ENCODE measurements at regions not wholly inside any gene's neighbourhood (a gene's known extent, or its start where the extent isn't known, plus 50 kb on each side); places are given as distances from the start of the nearest gene placed in this dataset.

- no peak overlapping the region for H2BK12ac ChIP-seq (ENCODE audit: low read length in 2 of 2)
- H4K91ac ChIP-seq (ENCODE audit: low read length) = no peak overlapping the region
- H3K9ac ChIP-seq (ENCODE audit: low read length) = no peak overlapping the region
- H3K9me3 ChIP-seq (ENCODE audit: control insufficient read depth, low read length) = no peaks in the 10 kb centered on the region
- H3K4me1 ChIP-seq (ENCODE audit: control insufficient read depth, insufficient read depth, low read depth, low read length) = peaks cover 5% of the 10 kb centered on the region
- no peak overlapping the region for H2AFZ ChIP-seq (ENCODE audit: low read depth, low read length)
- no peak overlapping the region for H2AK5ac ChIP-seq (ENCODE audit: low read length, severe bottlenecking)
- no peak overlapping the region for H3K4me2 ChIP-seq (ENCODE audit: low read length, poor library complexity, severe bottlenecking)
- no peak overlapping the region for H2BK120ac ChIP-seq (ENCODE audit: low read depth, low read length)
- H3K27ac ChIP-seq (ENCODE audit: low read length, poor library complexity, severe bottlenecking) = no peak overlapping the region
- DNase-seq = peak; percentile 82
- H4K8ac ChIP-seq (ENCODE audit: low read length) = no peak overlapping the region
- no peak overlapping the region for H3K4me3 ChIP-seq (ENCODE audit: insufficient read depth in 1 of 2, low read depth in 1 of 2, low read length in 2 of 2)
- WGBS = 74% methylated on average over 5 of the region's 5 CpGs
- H3K79me1 ChIP-seq (replicated peaks; ENCODE audit: low read length, poor library complexity, severe bottlenecking) = no peaks in the 10 kb centered on the region
- no peak overlapping the region for H3K4ac ChIP-seq (ENCODE audit: low read depth in 1 of 2, low read length in 2 of 2)
- H3K36me3 ChIP-seq (ENCODE audit: control insufficient read depth in 1 of 2, insufficient read depth in 2 of 2, low read depth in 1 of 2, low read length in 2 of 2) = no peaks in the 10 kb centered on the region
- H3K14ac ChIP-seq (ENCODE audit: low read length in 2 of 2) = no peak overlapping the region
- H2BK5ac ChIP-seq (ENCODE audit: low read depth, low read length, poor library complexity, severe bottlenecking) = no peak overlapping the region
- no peak overlapping the region for H3K18ac ChIP-seq (ENCODE audit: low read depth in 1 of 2, low read length in 2 of 2)
- H2BK15ac ChIP-seq (ENCODE audit: low read depth, poor library complexity, severe bottlenecking) = no peak overlapping the region
- peaks cover 10 to 40% of the 10 kb centered on the region in 2 experiments for H3K27me3 ChIP-seq (ENCODE audit: control insufficient read depth in 1 of 2, insufficient read depth in 1 of 2, low read length in 2 of 2)
- H3K23ac ChIP-seq (ENCODE audit: low read length in 2 of 2) = no peak overlapping the region
Measured at GRCh38 chr1:229203030-229203751, 67.7 kb upstream of the RAB4A start.

GRCh38 chr1:229203991-229204632 lies 66.8 kb upstream of the RAB4A start:
- H3K9me3 ChIP-seq (ENCODE audit: control insufficient read depth, low read length) = peaks cover 4% of the 10 kb centered on the region
- DNase-seq = no peak
- peak overlapping the region; percentile 12 for H4K8ac ChIP-seq (ENCODE audit: low read length)
- H2BK120ac ChIP-seq (ENCODE audit: low read depth, low read length) = no peak overlapping the region
- H3K9ac ChIP-seq (ENCODE audit: low read length) = no peak overlapping the region
- peaks cover 10 to 40% of the 10 kb centered on the region in 2 experiments for H3K27me3 ChIP-seq (ENCODE audit: control insufficient read depth in 1 of 2, insufficient read depth in 1 of 2, low read length in 2 of 2)
- WGBS = 91% methylated on average over 11 of the region's 11 CpGs
- H3K18ac ChIP-seq (ENCODE audit: low read depth in 1 of 2, low read length in 2 of 2) = peak overlapping the region in 1 of 2 experiments; percentile 17
- no peaks in the 10 kb centered on the region for H3K79me1 ChIP-seq (replicated peaks; ENCODE audit: low read length, poor library complexity, severe bottlenecking)
- no peak overlapping the region for H2AK5ac ChIP-seq (ENCODE audit: low read length, severe bottlenecking)
- H3K14ac ChIP-seq (ENCODE audit: low read length in 2 of 2) = peak overlapping the region in 1 of 2 experiments; percentile 66
- H3K4me1 ChIP-seq (ENCODE audit: control insufficient read depth, insufficient read depth, low read depth, low read length) = peaks cover 5% of the 10 kb centered on the region
- no peak overlapping the region for H3K4me3 ChIP-seq (ENCODE audit: insufficient read depth in 1 of 2, low read depth in 1 of 2, low read length in 2 of 2)
- H4K91ac ChIP-seq (ENCODE audit: low read length) = peak overlapping the region; percentile 65
- H3K23ac ChIP-seq (ENCODE audit: low read length in 2 of 2) = no peak overlapping the region
- no peak overlapping the region for H3K4me2 ChIP-seq (ENCODE audit: low read length, poor library complexity, severe bottlenecking)
- peak overlapping the region; percentile 50 for H2BK15ac ChIP-seq (ENCODE audit: low read depth, poor library complexity, severe bottlenecking)
- no peak overlapping the region for H2AFZ ChIP-seq (ENCODE audit: low read depth, low read length)
- H3K27ac ChIP-seq (ENCODE audit: low read length, poor library complexity, severe bottlenecking) = no peak overlapping the region
- no peaks in the 10 kb centered on the region for H3K36me3 ChIP-seq (ENCODE audit: control insufficient read depth in 1 of 2, insufficient read depth in 2 of 2, low read depth in 1 of 2, low read length in 2 of 2)
- no peak overlapping the region for H2BK12ac ChIP-seq (ENCODE audit: low read length in 2 of 2)
- H2BK5ac ChIP-seq (ENCODE audit: low read depth, low read length, poor library complexity, severe bottlenecking) = no peak overlapping the region
- H3K4ac ChIP-seq (ENCODE audit: low read depth in 1 of 2, low read length in 2 of 2) = peak overlapping the region in 1 of 2 experiments; percentile 35

- Histone ChIP-seq H3K27me3 (ENCODE audit: control insufficient read depth in 1 of 2, insufficient read depth in 1 of 2, low read length in 2 of 2) (peaks cover 10 to 40% of the 10 kb centered on the region in 2 experiments), H2BK12ac (ENCODE audit: low read length in 2 of 2) (peak overlapping the region in 1 of 2 experiments; percentile 71), H2AFZ (ENCODE audit: low read depth, low read length) (no peak overlapping the region), H3K9me3 (ENCODE audit: control insufficient read depth, low read length) (peaks cover 4% of the 10 kb centered on the region), H3K23ac (ENCODE audit: low read length in 2 of 2) (no peak overlapping the region), H4K91ac (ENCODE audit: low read length) (no peak overlapping the region), H3K27ac (ENCODE audit: low read length, poor library complexity, severe bottlenecking) (no peak overlapping the region), H3K4me3 (ENCODE audit: insufficient read depth in 1 of 2, low read depth in 1 of 2, low read length in 2 of 2) (peak overlapping the region in 1 of 2 experiments; percentile 54), H3K14ac (ENCODE audit: low read length in 2 of 2) (no peak overlapping the region), H3K4ac (ENCODE audit: low read depth in 1 of 2, low read length in 2 of 2) (peak overlapping the region in 1 of 2 experiments; percentile 15), H3K18ac (ENCODE audit: low read depth in 1 of 2, low read length in 2 of 2) (no peak overlapping the region), H2BK120ac (ENCODE audit: low read depth, low read length) (no peak overlapping the region), H2BK15ac (ENCODE audit: low read depth, poor library complexity, severe bottlenecking) (no peak overlapping the region), H3K36me3 (ENCODE audit: control insufficient read depth in 1 of 2, insufficient read depth in 2 of 2, low read depth in 1 of 2, low read length in 2 of 2) (no peaks in the 10 kb centered on the region), H3K4me2 (ENCODE audit: low read length, poor library complexity, severe bottlenecking) (no peak overlapping the region), H2AK5ac (ENCODE audit: low read length, severe bottlenecking) (no peak overlapping the region), H3K4me1 (ENCODE audit: control insufficient read depth, insufficient read depth, low read depth, low read length) (no peaks in the 10 kb centered on the region), H3K79me1 (replicated peaks; ENCODE audit: low read length, poor library complexity, severe bottlenecking) (no peaks in the 10 kb centered on the region), H3K9ac (ENCODE audit: low read length) (peak overlapping the region; percentile 80), H2BK5ac (ENCODE audit: low read depth, low read length, poor library complexity, severe bottlenecking) (no peak overlapping the region), H4K8ac (ENCODE audit: low read length) (peak overlapping the region; percentile 57)
- 73% methylated on average over 16 of the region's 17 CpGs for WGBS
- peak; percentile 56 for DNase-seq
Measured at GRCh38 chr1:229204921-229205777, 65.8 kb upstream of the RAB4A start.
